B cell (primary cell): ENCODE measurements at regions not wholly inside any gene's neighbourhood (a gene's known extent, or its start where the extent isn't known, plus 50 kb on each side); places are given as distances from the start of the nearest gene placed in this dataset.

Experiments used
- EZH2 ChIP-seq: IDR thresholded peaks from 2 replicates; pipeline ENCODE4 v1.6.1; 2012; ENCODE audit warnings: borderline replicate concordance, low read depth, mild to moderate bottlenecking, moderate library complexity, low read length; ENCODE audit not compliant: insufficient read depth, poor library complexity, severe bottlenecking
- TF ChIP-seq, protein P1 (sequence below): fragments of 200-600 bp; IDR thresholded peaks from one replicate; pipeline ENCODE4 v1.8.0; 2022; ENCODE audit warnings: antibody characterized with exemption, mild to moderate bottlenecking

DNA sequence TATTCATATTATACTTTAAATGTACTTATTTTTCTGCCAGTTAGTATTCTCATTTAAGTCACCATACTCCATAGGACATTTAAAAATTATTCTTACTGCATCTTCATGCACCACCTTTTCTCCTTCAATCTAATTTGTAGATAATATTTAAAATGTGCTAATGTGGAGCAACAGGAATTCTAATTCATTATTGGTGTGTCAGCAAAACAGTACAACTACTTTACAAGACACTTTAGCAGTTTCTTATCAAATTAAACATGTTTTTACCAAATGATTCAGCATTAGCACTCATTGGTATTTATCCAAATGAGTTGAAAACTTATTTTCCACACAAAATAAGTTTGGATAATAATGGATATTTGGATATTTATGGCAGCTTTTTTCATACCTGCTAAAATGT lies 1041.8 kb upstream of the ADGRB3 start:
- no peak for TF ChIP-seq EZH2
- TF ChIP-seq, protein P1, sequence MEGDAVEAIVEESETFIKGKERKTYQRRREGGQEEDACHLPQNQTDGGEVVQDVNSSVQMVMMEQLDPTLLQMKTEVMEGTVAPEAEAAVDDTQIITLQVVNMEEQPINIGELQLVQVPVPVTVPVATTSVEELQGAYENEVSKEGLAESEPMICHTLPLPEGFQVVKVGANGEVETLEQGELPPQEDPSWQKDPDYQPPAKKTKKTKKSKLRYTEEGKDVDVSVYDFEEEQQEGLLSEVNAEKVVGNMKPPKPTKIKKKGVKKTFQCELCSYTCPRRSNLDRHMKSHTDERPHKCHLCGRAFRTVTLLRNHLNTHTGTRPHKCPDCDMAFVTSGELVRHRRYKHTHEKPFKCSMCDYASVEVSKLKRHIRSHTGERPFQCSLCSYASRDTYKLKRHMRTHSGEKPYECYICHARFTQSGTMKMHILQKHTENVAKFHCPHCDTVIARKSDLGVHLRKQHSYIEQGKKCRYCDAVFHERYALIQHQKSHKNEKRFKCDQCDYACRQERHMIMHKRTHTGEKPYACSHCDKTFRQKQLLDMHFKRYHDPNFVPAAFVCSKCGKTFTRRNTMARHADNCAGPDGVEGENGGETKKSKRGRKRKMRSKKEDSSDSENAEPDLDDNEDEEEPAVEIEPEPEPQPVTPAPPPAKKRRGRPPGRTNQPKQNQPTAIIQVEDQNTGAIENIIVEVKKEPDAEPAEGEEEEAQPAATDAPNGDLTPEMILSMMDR: no peak
